IMR-90 (cell line): ENCODE measurements at regions not wholly inside any gene's neighbourhood (a gene's known extent, or its start where the extent isn't known, plus 50 kb on each side); places are given as distances from the start of the nearest gene placed in this dataset.

Experiments
- ATAC-seq: fragments of 200-7000 bp; cut with Tn5 transposase; 2 replicates; pipeline ENCODE4 v1.9.1; 2020; ENCODE audit warnings: low read depth, mild to moderate bottlenecking, moderate library complexity
- BruUV-seq: library from RNA; stranded (reverse); fragments of 400-500 nt; replicated peaks from 2 replicates; lab custom pipeline; 2021; lab: Mats Ljungman, UMichigan
- CTCF ChIA-PET: fragments of 300-600 bp; formaldehyde crosslinking; extraction: SDS; loops from one replicate; lab custom pipeline; 2021; ENCODE audit warnings: antibody characterized with exemption; lab: Yijun Ruan, JAX
- POLR2A ChIA-PET: fragments of 300-600 bp; sonication (Branson Sonifier 250); formaldehyde crosslinking; loops from one replicate; lab custom pipeline; 2022; ENCODE audit warnings: antibody characterized with exemption; ENCODE audit not compliant: unreplicated experiment; lab: Charles Lee
- DNase-seq: peaks from one replicate; pipeline ENCODE4 v3.0.0; 2013
- H2AFZ ChIP-seq: replicated peaks from 2 replicates; pipeline ENCODE3; 2013; ENCODE audit warnings: low read length, mild to moderate bottlenecking; ENCODE audit not compliant: poor library complexity
- H2AK5ac ChIP-seq: 2 replicates; pipeline ENCODE4 v1.6.1; 2013; ENCODE audit warnings: low read depth, low read length, inconsistent platforms
- H2AK9ac ChIP-seq: replicated peaks from 2 replicates; pipeline ENCODE3; 2013; ENCODE audit warnings: mild to moderate bottlenecking, low read depth, low read length, moderate library complexity; ENCODE audit not compliant: poor library complexity
- H2BK120ac ChIP-seq: 2 replicates; pipeline ENCODE4 v1.6.1; 2013; ENCODE audit warnings: low read depth, low read length, inconsistent platforms
- H2BK15ac ChIP-seq: 3 replicates; pipeline ENCODE4 v1.6.1; 2013; ENCODE audit warnings: low read depth, low read length, inconsistent platforms
- H2BK20ac ChIP-seq: 2 replicates; pipeline ENCODE4 v1.6.1; 2013; ENCODE audit warnings: low read depth, mild to moderate bottlenecking, inconsistent platforms, low read length, moderate library complexity
- H2BK5ac ChIP-seq: 2 replicates; pipeline ENCODE4 v1.6.1; 2013; ENCODE audit warnings: mild to moderate bottlenecking, low read depth, low read length, inconsistent platforms; ENCODE audit not compliant: poor library complexity, severe bottlenecking
- H3K14ac ChIP-seq: replicated peaks from 2 replicates; pipeline ENCODE4 v1.6.1; 2013; ENCODE audit warnings: low read depth, low read length, inconsistent platforms
- H3K18ac ChIP-seq: 2 replicates; pipeline ENCODE4 v1.6.1; 2013; ENCODE audit warnings: low read depth, low read length, control low read depth
- H3K23ac ChIP-seq: 2 replicates; pipeline ENCODE4 v1.6.1; 2013; ENCODE audit warnings: low read depth, low read length, inconsistent platforms
- H3K27ac ChIP-seq: 2 replicates; pipeline ENCODE4 v1.5.1; 2013; ENCODE audit warnings: mild to moderate bottlenecking, control low read depth, low read length; ENCODE audit not compliant: insufficient read depth
- H3K27me3 ChIP-seq: 2 replicates; pipeline ENCODE4 v1.6.1; 2013; ENCODE audit warnings: low read length; ENCODE audit not compliant: control insufficient read depth, insufficient read depth
- H3K36me3 ChIP-seq: 2 replicates; pipeline ENCODE4 v1.6.1; 2013; ENCODE audit warnings: low read length, mixed read lengths; ENCODE audit not compliant: control insufficient read depth, insufficient read depth
- H3K4ac ChIP-seq: 2 replicates; pipeline ENCODE4 v1.6.1; 2013; ENCODE audit warnings: low read depth, low read length, inconsistent platforms
- H3K4me1 ChIP-seq: 2 replicates; pipeline ENCODE4 v1.6.1; 2013; ENCODE audit warnings: low read length, mixed read lengths; ENCODE audit not compliant: control insufficient read depth, insufficient read depth
- H3K4me2 ChIP-seq: 2 replicates; pipeline ENCODE4 v1.6.1; 2013; ENCODE audit warnings: low read depth, mild to moderate bottlenecking, control low read depth, low read length, moderate library complexity
- H3K4me3 ChIP-seq: 2 replicates; pipeline ENCODE4 v1.5.1; 2013; ENCODE audit warnings: low read depth, mild to moderate bottlenecking, control low read depth, low read length, moderate library complexity; ENCODE audit not compliant: insufficient read depth
- H3K56ac ChIP-seq: 2 replicates; pipeline ENCODE4 v1.6.1; 2013; ENCODE audit warnings: low read length, inconsistent platforms; ENCODE audit not compliant: insufficient read depth; ENCODE audit errors: extremely low read depth
- H3K79me1 ChIP-seq, 2 experiments: 2 replicates each; pipeline ENCODE4 v1.6.1; 2013; ENCODE audit warnings: low read length in 2 of 2, inconsistent platforms in 1 of 2, low read depth in 1 of 2
- H3K9ac ChIP-seq: 2 replicates; pipeline ENCODE4 v1.6.1; 2013; ENCODE audit warnings: low read depth, low read length, control low read depth
- H3K9me1 ChIP-seq: 2 replicates; pipeline ENCODE4 v1.6.1; 2013; ENCODE audit warnings: low read length, inconsistent platforms; ENCODE audit not compliant: insufficient read depth
- H3K9me3 ChIP-seq: 2 replicates; pipeline ENCODE4 v1.6.1; 2013; ENCODE audit warnings: low read length; ENCODE audit not compliant: control insufficient read depth, insufficient read depth
- H4K20me1 ChIP-seq: 2 replicates; pipeline ENCODE4 v1.6.1; 2013; ENCODE audit warnings: low read length, inconsistent platforms; ENCODE audit not compliant: insufficient read depth
- H4K5ac ChIP-seq: 2 replicates; pipeline ENCODE4 v1.6.1; 2013; ENCODE audit warnings: mild to moderate bottlenecking, low read depth, low read length, control low read depth
- H4K8ac ChIP-seq, 2 experiments: 2 replicates each; pipeline ENCODE4 v1.6.1; 2013; ENCODE audit warnings: low read depth in 2 of 2, low read length in 2 of 2, control low read depth in 1 of 2, inconsistent platforms in 1 of 2
- H4K91ac ChIP-seq: 2 replicates; pipeline ENCODE4 v1.6.1; 2013; ENCODE audit warnings: low read depth, low read length, inconsistent platforms; ENCODE audit not compliant: insufficient read depth
- WGBS, 2 experiments: methylation state at CpG; one replicate each; pipeline versions ENCODE4 v1.1.5 to v1.1.7; 2013; ENCODE audit warnings: missing lambda C conversion rate in 2 of 2; ENCODE audit not compliant: insufficient read length in 1 of 2; ENCODE audit errors: extremely low coverage in 2 of 2; 5-methylcytosine and 5-hydroxymethylcytosine counted together
- dilution Hi-C: fragments of 300-500 bp; cut with HindIII; formaldehyde crosslinking; loops from one replicate; pipeline ENCODE4 v1.14.3; 2018; ENCODE audit warnings: low sequenced_read_pairs; ENCODE audit not compliant: unreplicated experiment
- in situ Hi-C: fragments of 300-500 bp; cut with MboI; formaldehyde crosslinking; loops from 3 replicates; pipeline ENCODE4 v1.14.3; 2019; ENCODE audit warnings: low sequenced_read_pairs, inconsistent platforms, mixed read lengths
- intact Hi-C: fragments of 100-400 bp; cut with micrococcal nuclease; formaldehyde crosslinking; loops from 2 replicates; pipeline ENCODE4 v1.10.0; 2022
- TF ChIP-seq, protein P1 (sequence below): fragments of 150-350 bp; IDR thresholded peaks from 2 replicates; pipeline ENCODE4 v1.6.1; 2017; ENCODE audit warnings: mild to moderate bottlenecking, antibody characterized with exemption, low read length, low read depth

DNA sequence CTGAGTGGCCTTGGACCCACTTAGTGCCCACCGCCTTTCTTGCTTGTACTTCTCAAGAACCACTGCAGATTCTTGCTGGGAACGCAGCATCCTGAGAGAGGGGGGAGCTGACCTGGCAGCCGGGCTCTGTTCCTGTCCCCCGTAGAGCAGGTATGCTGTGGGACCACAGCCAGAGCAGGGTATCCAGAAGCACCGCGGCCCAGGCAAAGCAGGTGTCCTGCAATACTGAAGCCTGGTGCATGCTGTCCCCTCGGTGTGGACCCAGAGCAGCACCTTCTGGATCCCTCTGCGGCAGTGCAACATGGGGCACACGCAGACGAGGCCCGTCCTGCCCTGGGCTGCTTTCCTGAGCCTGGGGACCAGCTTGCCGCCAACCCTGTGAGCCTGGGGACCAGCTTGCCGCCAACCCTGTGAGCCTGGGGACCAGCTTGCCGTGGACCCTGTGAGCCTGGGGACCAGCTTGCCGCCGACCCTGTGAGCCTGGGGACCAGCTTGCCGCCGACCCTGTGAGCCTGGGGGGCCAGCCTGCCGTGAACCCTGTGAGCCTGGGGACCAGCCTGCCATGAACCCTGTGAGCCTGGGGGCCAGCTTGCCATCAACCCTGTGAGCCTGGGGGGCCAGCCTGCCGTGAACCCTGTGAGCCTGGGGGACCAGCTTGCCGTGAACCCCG is 60.9 kb upstream of the ADGRA1 start:
- ChIA-PET POLR2A (no interaction called here), CTCF (no interaction called here)
- DNase-seq (no peak), ATAC-seq (no peak)
- H4K20me1 ChIP-seq: no peaks in the 10 kb centered on the region
- H2AK9ac ChIP-seq: no peak overlapping the region
- no peak overlapping the region for H3K4me3 ChIP-seq
- H4K5ac ChIP-seq: no peak overlapping the region
- TF ChIP-seq, protein P1, sequence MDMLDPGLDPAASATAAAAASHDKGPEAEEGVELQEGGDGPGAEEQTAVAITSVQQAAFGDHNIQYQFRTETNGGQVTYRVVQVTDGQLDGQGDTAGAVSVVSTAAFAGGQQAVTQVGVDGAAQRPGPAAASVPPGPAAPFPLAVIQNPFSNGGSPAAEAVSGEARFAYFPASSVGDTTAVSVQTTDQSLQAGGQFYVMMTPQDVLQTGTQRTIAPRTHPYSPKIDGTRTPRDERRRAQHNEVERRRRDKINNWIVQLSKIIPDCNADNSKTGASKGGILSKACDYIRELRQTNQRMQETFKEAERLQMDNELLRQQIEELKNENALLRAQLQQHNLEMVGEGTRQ: no peak
- no peak overlapping the region for H3K23ac ChIP-seq
- no peak overlapping the region for H3K9ac ChIP-seq
- intact Hi-C loops: no loop called here
- no peak overlapping the region for H3K4me2 ChIP-seq
- no peak overlapping the region for H2AK5ac ChIP-seq
- no peak overlapping the region for H2BK20ac ChIP-seq
- H3K18ac ChIP-seq: no peak overlapping the region
- dilution Hi-C loops: no loop called here
- H2BK120ac ChIP-seq: no peak overlapping the region
- H4K8ac ChIP-seq: no peak overlapping the region
- H2BK5ac ChIP-seq: no peak overlapping the region
- no peak overlapping the region for H3K56ac ChIP-seq
- BruUV-seq: no TSS peak
- WGBS, 2 experiments: 70% methylated on average over 17 of the region's 22 CpGs; no CpG with 5 or more reads in 1 of the 2 experiments
- no peak overlapping the region for H2BK15ac ChIP-seq
- in situ Hi-C loops: no loop called here
- H3K27me3 ChIP-seq: peaks cover 6% of the 10 kb centered on the region; the same call in 1 of the 2 replicates
- H3K36me3 ChIP-seq: no peaks in the 10 kb centered on the region
- 0 out of 2 replicates have a peak, but pooled peaks cover 2% of the 10 kb centered on the region for H3K9me3 ChIP-seq
- H3K79me1 ChIP-seq: no peaks in the 10 kb centered on the region
- no peak overlapping the region for H3K14ac ChIP-seq
- H4K91ac ChIP-seq: no peak overlapping the region
- no peaks in the 10 kb centered on the region for H3K4me1 ChIP-seq
- H3K4ac ChIP-seq: no peak overlapping the region
- H2AFZ ChIP-seq: no peak overlapping the region
- no peaks in the 10 kb centered on the region for H3K9me1 ChIP-seq
- H3K27ac ChIP-seq: no peak overlapping the region
